B cell (primary cell): ENCODE measurements at regions not wholly inside any gene's neighbourhood (a gene's known extent, or its start where the extent isn't known, plus 50 kb on each side); places are given as distances from the start of the nearest gene placed in this dataset.

ENCODE experiments used
- CTCF ChIP-seq: fragments of 200-600 bp; IDR thresholded peaks from one replicate; pipeline ENCODE4 v1.8.0; 2022; ENCODE audit warnings: antibody characterized with exemption, mild to moderate bottlenecking
- EZH2 ChIP-seq: IDR thresholded peaks from 2 replicates; pipeline ENCODE4 v1.6.1; 2012; ENCODE audit warnings: borderline replicate concordance, low read depth, mild to moderate bottlenecking, moderate library complexity, low read length; ENCODE audit not compliant: insufficient read depth, poor library complexity, severe bottlenecking

DNA sequence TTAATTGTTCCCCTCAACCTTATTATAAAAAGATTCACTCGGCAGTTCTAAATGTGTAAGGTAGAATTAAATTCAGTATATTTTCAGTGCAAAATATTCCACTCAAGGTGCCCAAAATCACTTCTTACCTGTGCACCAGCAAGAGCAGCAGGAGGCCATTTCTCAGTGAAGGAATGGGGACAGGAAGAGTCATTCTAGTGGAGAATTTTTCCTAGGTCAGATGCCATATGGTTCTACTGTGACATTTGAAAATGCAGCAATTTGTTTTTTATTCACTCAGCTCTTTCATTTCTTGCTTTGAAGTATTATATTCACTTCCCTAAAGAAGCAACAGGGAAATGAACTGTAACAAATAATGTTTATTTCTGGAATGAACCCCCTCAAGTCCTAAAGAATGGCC, 264.0 kb upstream of the SYT1 start:
- no peak for TF ChIP-seq CTCF
- no peak for TF ChIP-seq EZH2
